Lower leg skin (tissue), 3 donors: ENCODE measurements at regions not wholly inside any gene's neighbourhood (a gene's known extent, or its start where the extent isn't known, plus 50 kb on each side); places are given as distances from the start of the nearest gene placed in this dataset.

ENCODE experiments used
- CTCF ChIP-seq, 3 donors: fragments of 450-650 bp; IDR thresholded peaks; one replicate each; pipeline ENCODE4 v1.5.1; 2016; ENCODE audit warnings: antibody characterized with exemption in 3 of 3, mild to moderate bottlenecking in 3 of 3, moderate library complexity in 2 of 3
- POLR2A ChIP-seq, 2 donors: fragments of 450-650 bp; IDR thresholded peaks; one replicate each; pipeline ENCODE4 v1.6.1; 2016 to 2017; ENCODE audit warnings: antibody characterized with exemption in 2 of 2, mild to moderate bottlenecking in 1 of 2, moderate library complexity in 1 of 2

GRCh38 chr2:13143451-13143850 is 426.7 kb downstream of the TRIB2 start:
- TF ChIP-seq CTCF (IDR thresholded peaks at IDR 0.05): no peak
- no peak for TF ChIP-seq POLR2A (IDR thresholded peaks at IDR 0.05)
